GM23248 (cell line): ENCODE measurements at regions not wholly inside any gene's neighbourhood (a gene's known extent, or its start where the extent isn't known, plus 50 kb on each side); places are given as distances from the start of the nearest gene placed in this dataset.
"Not testable (repeated sequence)": the region's sequence is repeated elsewhere in the genome, so short reads cannot be mapped to it uniquely, and the experiment has no call there.

Source experiments
- DNase-seq: peaks from one replicate; pipeline ENCODE4 v3.0.0-alpha.2; 2015
- H2AFZ ChIP-seq: fragments of 200-600 bp; sonication (generic); 2 replicates; pipeline ENCODE4 v1.6.1; 2016; ENCODE audit warnings: antibody characterized with exemption
- H3F3A ChIP-seq: fragments of 200-600 bp; sonication (generic); 2 replicates; pipeline ENCODE4 v1.6.1; 2016; ENCODE audit warnings: mild to moderate bottlenecking, antibody characterized with exemption, mixed run types; ENCODE audit not compliant: insufficient read depth
- H3K27ac ChIP-seq: fragments of 200-600 bp; sonication (generic); 2 replicates; pipeline ENCODE4 v1.5.1; 2016; ENCODE audit warnings: mild to moderate bottlenecking
- H3K27me3 ChIP-seq: fragments of 200-600 bp; sonication (generic); replicated peaks from 2 replicates; pipeline ENCODE4 v1.6.1; 2016; ENCODE audit warnings: mild to moderate bottlenecking; ENCODE audit not compliant: insufficient read depth
- H3K36me3 ChIP-seq: fragments of 200-600 bp; sonication (generic); 2 replicates; pipeline ENCODE4 v1.6.1; 2016; ENCODE audit warnings: low read depth, mild to moderate bottlenecking
- H3K4me1 ChIP-seq: fragments of 200-600 bp; sonication (generic); 2 replicates; pipeline ENCODE4 v1.6.1; 2016; ENCODE audit warnings: mild to moderate bottlenecking; ENCODE audit not compliant: insufficient read depth
- H3K4me2 ChIP-seq: fragments of 200-600 bp; sonication (generic); one replicate; pipeline ENCODE4 v1.6.1; 2016; ENCODE audit warnings: mild to moderate bottlenecking; ENCODE audit not compliant: unreplicated experiment
- H3K4me3 ChIP-seq: fragments of 200-600 bp; sonication (generic); 2 replicates; pipeline ENCODE4 v1.5.1; 2016; ENCODE audit warnings: mild to moderate bottlenecking
- H3K79me2 ChIP-seq: fragments of 200-600 bp; sonication (generic); 2 replicates; pipeline ENCODE4 v1.6.1; 2016; ENCODE audit warnings: mild to moderate bottlenecking; ENCODE audit not compliant: insufficient read depth
- H3K9ac ChIP-seq: fragments of 200-600 bp; sonication (generic); 2 replicates; pipeline ENCODE4 v1.6.1; 2016; ENCODE audit warnings: mild to moderate bottlenecking
- H3K9me2 ChIP-seq: fragments of 200-600 bp; sonication (generic); 2 replicates; pipeline ENCODE4 v1.6.1; 2016; ENCODE audit warnings: mixed run types, mild to moderate bottlenecking, moderate library complexity; ENCODE audit not compliant: insufficient read depth
- H3K9me3 ChIP-seq: fragments of 200-600 bp; sonication (generic); one replicate; pipeline ENCODE4 v1.6.1; 2017; ENCODE audit warnings: low read depth
- H4K20me1 ChIP-seq: fragments of 200-600 bp; sonication (generic); 2 replicates; pipeline ENCODE4 v1.6.0; 2016; ENCODE audit not compliant: insufficient read depth
- EZH2 ChIP-seq: fragments of 200-600 bp; sonication (generic); IDR thresholded peaks from 2 replicates; pipeline ENCODE4 v1.6.1; 2018; ENCODE audit warnings: antibody characterized with exemption, mild to moderate bottlenecking; ENCODE audit not compliant: insufficient read depth, poor library complexity, severe bottlenecking
- EZH2phosphoT487 ChIP-seq: fragments of 200-600 bp; sonication (generic); IDR thresholded peaks from 2 replicates; pipeline ENCODE4 v1.6.1; 2018; ENCODE audit warnings: antibody characterized with exemption, moderate library complexity, mild to moderate bottlenecking, low read depth; ENCODE audit not compliant: insufficient read depth
- WGBS, 2 experiments: methylation state at CpG; one replicate each; pipeline ENCODE4 v1.1.6; 2015 to 2017; ENCODE audit warnings: low lambda C conversion rate in 2 of 2, low coverage in 1 of 2; ENCODE audit errors: missing lambda C conversion rate in 2 of 2; 5-methylcytosine and 5-hydroxymethylcytosine counted together
- in situ Hi-C: fragments of 300-500 bp; cut with MboI; formaldehyde crosslinking; loops from 2 replicates; pipeline ENCODE4 v1.15.0; 2020

- WGBS, 2 experiments: 62 to 64% methylated on average over 17 of the region's 17 CpGs
Observed at GRCh38 chr14:43141636-43142191, 1365.4 kb downstream of the FSCB start.

DNA sequence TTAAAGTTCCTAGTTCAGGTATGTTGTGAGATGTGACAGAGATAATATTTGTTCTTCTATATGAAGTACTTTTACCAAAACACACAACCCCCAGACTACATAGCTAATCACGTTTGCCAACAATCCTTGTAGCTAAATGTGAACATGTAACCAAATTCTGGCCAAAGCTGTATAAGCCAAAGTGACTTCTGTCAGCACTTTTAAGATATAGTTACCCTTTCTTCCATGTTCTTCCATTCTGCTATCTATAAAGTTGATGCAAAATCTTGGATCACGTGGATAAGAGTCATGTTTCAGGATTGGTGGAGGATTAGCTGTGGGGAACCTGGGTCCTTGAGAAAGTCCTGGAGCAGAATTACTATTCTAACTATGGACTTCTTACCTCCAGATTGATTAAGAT lies 1366.6 kb downstream of the FSCB start:
- Histone ChIP-seq H3K9ac (no peak overlapping the region), H3K4me2 (no peak overlapping the region), H3K4me3 (no peak overlapping the region), H2AFZ (no peak overlapping the region), H3K4me1 (no peaks in the 10 kb centered on the region), H3F3A (no peaks in the 10 kb centered on the region), H3K79me2 (no peaks in the 10 kb centered on the region), H3K27me3 (no peaks in the 10 kb centered on the region), H4K20me1 (no peaks in the 10 kb centered on the region), H3K36me3 (no peaks in the 10 kb centered on the region), H3K9me3 (no peaks in the 10 kb centered on the region), H3K27ac (no peak overlapping the region), H3K9me2 (no peaks in the 10 kb centered on the region)
- no peak for DNase-seq
- TF ChIP-seq EZH2 (no peak), EZH2phosphoT487 (no peak)
- in situ Hi-C loops: no loop called here
- WGBS, 2 experiments: 20 to 32% methylated on average over 2 of the region's 2 CpGs

More at GRCh38 chr14:43141636-43142191, 1365.4 kb downstream of the FSCB start:
- Histone ChIP-seq H3K27me3 (no peaks in the 10 kb centered on the region), H3K9me3 (no peaks in the 10 kb centered on the region), H4K20me1 (no peaks in the 10 kb centered on the region), H3K4me2 (no peak overlapping the region), H3K27ac (no peak overlapping the region), H3K4me1 (no peaks in the 10 kb centered on the region), H3K79me2 (no peaks in the 10 kb centered on the region), H3K9ac (no peak overlapping the region), H2AFZ (no peak overlapping the region), H3K4me3 (no peak overlapping the region), H3F3A (no peaks in the 10 kb centered on the region), H3K9me2 (no peaks in the 10 kb centered on the region), H3K36me3 (no peaks in the 10 kb centered on the region)
- TF ChIP-seq EZH2phosphoT487 (no peak), EZH2 (no peak)
- no peak for DNase-seq
- in situ Hi-C loops: no loop called here

DNA sequence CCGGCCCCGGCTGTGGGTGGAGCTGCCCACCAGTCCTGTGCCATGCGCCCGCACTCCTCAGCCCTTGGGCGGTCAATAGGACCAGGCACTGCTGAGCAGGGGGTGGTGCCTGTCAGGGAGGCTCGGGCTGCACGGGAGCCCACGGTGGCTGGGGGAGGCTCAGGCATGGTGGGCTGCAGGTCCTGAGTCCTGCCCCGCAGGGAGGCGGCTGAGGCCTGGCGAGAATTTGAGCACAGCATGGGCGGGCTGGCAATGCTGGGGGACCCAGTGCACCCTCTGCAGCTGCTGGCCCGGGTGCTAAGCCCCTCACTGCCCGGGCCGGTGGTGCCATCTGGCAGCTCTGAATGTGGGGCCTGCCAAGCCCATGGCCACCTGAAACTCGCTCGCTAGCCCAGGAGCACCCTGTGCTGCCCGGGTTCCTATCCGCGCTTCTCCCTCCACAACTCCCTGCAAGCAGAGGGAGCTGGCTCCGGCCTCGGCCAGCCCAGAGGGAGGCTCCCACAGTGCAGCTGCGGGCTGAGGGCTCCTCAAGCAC lies 1371.1 kb downstream of the FSCB start:
- no peak for TF ChIP-seq EZH2phosphoT487
- TF ChIP-seq EZH2: no peak
- Histone ChIP-seq H3K27ac (no peak overlapping the region), H3K4me3 (no peak overlapping the region), H3K9me3 (no peaks in the 10 kb centered on the region), H3K79me2 (no peaks in the 10 kb centered on the region), H3F3A (no peaks in the 10 kb centered on the region), H3K9me2 (no peaks in the 10 kb centered on the region), H2AFZ (no peak overlapping the region), H3K36me3 (no peaks in the 10 kb centered on the region), H3K27me3 (no peaks in the 10 kb centered on the region), H3K4me2 (no peak overlapping the region), H3K4me1 (no peaks in the 10 kb centered on the region), H4K20me1 (no peaks in the 10 kb centered on the region), H3K9ac (no peak overlapping the region)
- whole genome bisulfite sequencing, 2 experiments: 51 to 63% methylated on average over 23 of the region's 23 CpGs
- DNase-seq: no peak
- in situ Hi-C loops: no loop called here

- no peak for DNase-seq
- Histone ChIP-seq H3K9ac (no peak overlapping the region), H3K4me3 (no peak overlapping the region), H3K4me2 (no peak overlapping the region), H3K36me3 (no peaks in the 10 kb centered on the region), H3K27ac (no peak overlapping the region), H4K20me1 (no peaks in the 10 kb centered on the region), H3K9me2 (no peaks in the 10 kb centered on the region), H2AFZ (no peak overlapping the region), H3K9me3 (no peaks in the 10 kb centered on the region), H3K4me1 (no peaks in the 10 kb centered on the region), H3K79me2 (no peaks in the 10 kb centered on the region), H3K27me3 (no peaks in the 10 kb centered on the region), H3F3A (no peaks in the 10 kb centered on the region)
- in situ Hi-C loops: no loop called here
- no peak for TF ChIP-seq EZH2phosphoT487
- TF ChIP-seq EZH2: no peak
- 10 to 18% methylated on average over 1 of the region's 1 CpG for WGBS, 2 experiments
Observed at GRCh38 chr14:43132441-43132840, 1374.6 kb downstream of the FSCB start.

DNA sequence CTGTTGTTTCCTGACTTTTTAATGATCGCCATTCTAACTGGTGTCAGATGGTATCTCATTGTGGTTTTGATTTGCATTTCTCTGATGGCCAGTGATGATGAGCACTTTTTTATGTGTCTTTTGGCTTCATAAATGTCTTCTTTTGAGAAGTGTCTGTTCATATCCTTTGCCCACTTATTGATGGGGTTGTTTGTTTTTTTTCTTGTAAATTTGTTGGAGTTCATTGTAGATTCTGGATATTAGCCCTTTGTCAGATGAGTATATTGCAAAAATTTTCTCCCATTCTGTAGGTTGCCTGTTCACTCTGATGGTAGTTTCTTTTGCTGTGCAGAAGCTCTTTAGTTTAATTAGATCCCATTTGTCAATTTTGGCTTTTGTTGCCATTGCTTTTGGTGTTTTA lies 1378.7 kb downstream of the FSCB start:
- H3K27ac ChIP-seq, H3K79me2 ChIP-seq, H3K9me2 ChIP-seq, H3K9me3 ChIP-seq, H3K4me3 ChIP-seq, DNase-seq, H3F3A ChIP-seq, H3K4me1 ChIP-seq, H2AFZ ChIP-seq, in situ Hi-C loops, H3K27me3 ChIP-seq, H3K4me2 ChIP-seq, H3K36me3 ChIP-seq, H4K20me1 ChIP-seq, H3K9ac ChIP-seq: not testable (repeated sequence)
- 82 to 86% methylated on average over 1 of the region's 1 CpG for WGBS, 2 experiments

GRCh38 chr14:43127874-43128273 lies 1379.2 kb downstream of the FSCB start:
- H3K4me1 ChIP-seq, H3K27ac ChIP-seq, H3K9ac ChIP-seq, H3K9me3 ChIP-seq, H3K27me3 ChIP-seq, in situ Hi-C loops, H2AFZ ChIP-seq, H3K79me2 ChIP-seq, H3F3A ChIP-seq, DNase-seq, H3K36me3 ChIP-seq, H3K4me3 ChIP-seq, H4K20me1 ChIP-seq, H3K4me2 ChIP-seq, H3K9me2 ChIP-seq: not testable (repeated sequence)
- WGBS, 2 experiments: 61 to 66% methylated on average over 3 of the region's 3 CpGs
